Loucy (cell line): ENCODE measurements at regions not wholly inside any gene's neighbourhood (a gene's known extent, or its start where the extent isn't known, plus 50 kb on each side); places are given as distances from the start of the nearest gene placed in this dataset.

ENCODE experiments used
- H2AFZ ChIP-seq: fragments of 200-600 bp; sonication (generic); 2 replicates; pipeline ENCODE4 v1.6.0; 2016; ENCODE audit warnings: antibody characterized with exemption, mild to moderate bottlenecking, low read length, moderate library complexity
- H3F3A ChIP-seq: fragments of 200-600 bp; 2 replicates; pipeline ENCODE4 v1.6.0; 2016; ENCODE audit warnings: antibody characterized with exemption, low read depth, mild to moderate bottlenecking
- H3K27me3 ChIP-seq: fragments of 200-600 bp; sonication (generic); 2 replicates; pipeline ENCODE4 v1.6.1; 2014; ENCODE audit warnings: low read length, mild to moderate bottlenecking; ENCODE audit not compliant: insufficient read depth, poor library complexity, severe bottlenecking
- H3K36me3 ChIP-seq: fragments of 200-600 bp; sonication (generic); 2 replicates; pipeline ENCODE4 v1.6.1; 2016; ENCODE audit warnings: low read length; ENCODE audit not compliant: insufficient read depth
- H3K4me1 ChIP-seq: fragments of 200-600 bp; sonication (generic); 2 replicates; pipeline ENCODE4 v1.5.1; 2014; ENCODE audit warnings: low read length, mild to moderate bottlenecking; ENCODE audit not compliant: insufficient read depth, poor library complexity, severe bottlenecking
- H3K4me2 ChIP-seq: fragments of 200-600 bp; sonication (generic); 2 replicates; pipeline ENCODE4 v1.6.0; 2014; ENCODE audit warnings: antibody characterized with exemption, low read length, low read depth, mild to moderate bottlenecking; ENCODE audit not compliant: poor library complexity, severe bottlenecking
- H3K4me3 ChIP-seq: fragments of 200-600 bp; sonication (generic); 2 replicates; pipeline ENCODE4 v1.5.1; 2014; ENCODE audit warnings: low read length, mild to moderate bottlenecking, mixed read lengths; ENCODE audit not compliant: poor library complexity, severe bottlenecking
- H3K79me2 ChIP-seq: fragments of 200-600 bp; sonication (generic); 2 replicates; pipeline ENCODE4 v1.6.1; 2014; ENCODE audit warnings: low read length; ENCODE audit not compliant: insufficient read depth
- H3K9ac ChIP-seq: fragments of 200-600 bp; sonication (generic); 2 replicates; pipeline ENCODE4 v1.6.0; 2014; ENCODE audit warnings: mild to moderate bottlenecking, low read depth, low read length, moderate library complexity; ENCODE audit not compliant: poor library complexity, severe bottlenecking
- H3K9me2 ChIP-seq: fragments of 200-600 bp; sonication (generic); replicated peaks from 2 replicates; pipeline ENCODE4 v1.6.1; 2016; ENCODE audit warnings: low read depth, low read length, mixed read lengths
- H3K9me3 ChIP-seq: fragments of 200-600 bp; sonication (generic); 2 replicates; pipeline ENCODE4 v1.6.1; 2014; ENCODE audit warnings: mild to moderate bottlenecking, antibody characterized with exemption, low read length, low read depth; ENCODE audit not compliant: insufficient read depth
- H4K20me1 ChIP-seq: fragments of 200-600 bp; sonication (generic); 2 replicates; pipeline ENCODE4 v1.6.0; 2014; ENCODE audit warnings: antibody characterized with exemption, low read length, mild to moderate bottlenecking; ENCODE audit not compliant: insufficient read depth, poor library complexity, severe bottlenecking
- EZH2phosphoT487 ChIP-seq: fragments of 200-600 bp; IDR thresholded peaks from 2 replicates; pipeline ENCODE4 v1.6.1; 2018; ENCODE audit warnings: antibody characterized with exemption, mild to moderate bottlenecking, moderate library complexity, borderline replicate concordance
- TF ChIP-seq, protein P1 (sequence below): fragments of 200-600 bp; sonication (generic); conservative IDR thresholded peaks from 2 replicates; pipeline ENCODE4 v1.5.1; 2014; ENCODE audit warnings: mild to moderate bottlenecking, antibody characterized with exemption, low read length

DNA sequence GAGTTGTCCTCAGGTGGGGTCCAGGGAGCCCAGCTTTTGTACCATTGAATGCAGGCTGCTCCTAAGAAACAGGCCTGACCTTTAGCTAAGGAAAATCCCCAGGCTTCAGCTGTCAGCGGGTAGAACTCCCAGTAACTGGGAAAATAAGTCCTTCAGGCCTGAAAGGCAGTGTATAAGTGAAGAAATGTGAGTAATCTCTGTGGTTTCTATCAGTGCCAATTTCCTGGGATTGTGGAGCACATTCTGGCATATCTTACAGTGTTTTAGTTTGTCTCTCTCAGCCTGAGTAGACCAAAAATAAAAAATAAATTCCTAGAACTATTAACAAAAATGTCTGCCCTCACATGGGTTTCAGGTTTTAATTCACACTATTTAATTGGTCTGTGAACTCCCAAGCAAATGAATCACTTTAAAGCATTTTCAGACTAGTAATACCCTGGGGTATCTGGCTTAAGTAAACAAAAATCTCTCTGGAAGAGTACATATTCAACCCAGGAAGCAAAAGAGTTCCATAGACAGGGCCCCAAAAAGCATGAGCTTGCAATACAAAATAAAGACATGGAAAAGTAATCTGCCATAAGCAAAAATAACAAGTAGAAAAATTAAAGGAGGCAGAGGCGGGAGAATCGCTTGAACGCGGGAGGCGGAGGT, 566.2 kb upstream of the NOX3 start:
- TF ChIP-seq, protein P1, sequence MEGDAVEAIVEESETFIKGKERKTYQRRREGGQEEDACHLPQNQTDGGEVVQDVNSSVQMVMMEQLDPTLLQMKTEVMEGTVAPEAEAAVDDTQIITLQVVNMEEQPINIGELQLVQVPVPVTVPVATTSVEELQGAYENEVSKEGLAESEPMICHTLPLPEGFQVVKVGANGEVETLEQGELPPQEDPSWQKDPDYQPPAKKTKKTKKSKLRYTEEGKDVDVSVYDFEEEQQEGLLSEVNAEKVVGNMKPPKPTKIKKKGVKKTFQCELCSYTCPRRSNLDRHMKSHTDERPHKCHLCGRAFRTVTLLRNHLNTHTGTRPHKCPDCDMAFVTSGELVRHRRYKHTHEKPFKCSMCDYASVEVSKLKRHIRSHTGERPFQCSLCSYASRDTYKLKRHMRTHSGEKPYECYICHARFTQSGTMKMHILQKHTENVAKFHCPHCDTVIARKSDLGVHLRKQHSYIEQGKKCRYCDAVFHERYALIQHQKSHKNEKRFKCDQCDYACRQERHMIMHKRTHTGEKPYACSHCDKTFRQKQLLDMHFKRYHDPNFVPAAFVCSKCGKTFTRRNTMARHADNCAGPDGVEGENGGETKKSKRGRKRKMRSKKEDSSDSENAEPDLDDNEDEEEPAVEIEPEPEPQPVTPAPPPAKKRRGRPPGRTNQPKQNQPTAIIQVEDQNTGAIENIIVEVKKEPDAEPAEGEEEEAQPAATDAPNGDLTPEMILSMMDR, result no peak
- TF ChIP-seq EZH2phosphoT487, result no peak
- H3K27me3 ChIP-seq, result no peaks in the 10 kb centered on the region
- no peaks in the 10 kb centered on the region for H3K9me2 ChIP-seq
- no peak overlapping the region for H3K4me3 ChIP-seq
- no peak overlapping the region for H3K4me2 ChIP-seq
- peaks cover 7% of the 10 kb centered on the region for H3K9me3 ChIP-seq
- H3K79me2 ChIP-seq, result no peaks in the 10 kb centered on the region
- no peak overlapping the region for H2AFZ ChIP-seq
- no peaks in the 10 kb centered on the region for H3K4me1 ChIP-seq
- H4K20me1 ChIP-seq, result no peaks in the 10 kb centered on the region
- H3K36me3 ChIP-seq, result no peaks in the 10 kb centered on the region
- H3F3A ChIP-seq, result no peaks in the 10 kb centered on the region
- no peak overlapping the region for H3K9ac ChIP-seq

DNA sequence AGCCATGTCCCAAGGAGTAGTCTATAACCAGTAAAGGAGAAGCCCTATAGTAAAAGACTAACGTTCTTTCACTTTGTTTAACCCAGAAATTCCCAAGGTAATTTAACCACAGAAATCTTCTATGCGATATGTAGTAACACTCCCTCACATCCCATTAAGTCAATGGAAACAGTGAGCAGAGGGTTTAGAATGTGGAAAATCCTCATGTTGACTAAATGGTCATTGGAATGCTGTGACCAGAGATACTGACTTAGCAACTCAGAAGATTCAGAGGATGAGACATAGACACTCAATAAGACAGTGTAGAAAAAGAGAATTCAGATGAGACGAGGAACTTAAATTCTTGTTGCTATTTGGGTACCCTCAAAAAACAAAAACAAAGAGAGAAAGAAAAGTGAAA, 562.2 kb upstream of the NOX3 start:
- H3K9ac ChIP-seq, result no peak overlapping the region
- no peaks in the 10 kb centered on the region for H3K36me3 ChIP-seq
- no peaks in the 10 kb centered on the region for H3K27me3 ChIP-seq
- H3K79me2 ChIP-seq, result no peaks in the 10 kb centered on the region
- H3K9me3 ChIP-seq, result no peaks in the 10 kb centered on the region
- peaks cover 11% of the 10 kb centered on the region for H3K4me1 ChIP-seq
- H3F3A ChIP-seq, result no peaks in the 10 kb centered on the region
- H3K4me2 ChIP-seq, result no peak overlapping the region
- TF ChIP-seq EZH2phosphoT487, result no peak
- no peak overlapping the region for H2AFZ ChIP-seq
- no peaks in the 10 kb centered on the region for H3K9me2 ChIP-seq
- H4K20me1 ChIP-seq, result no peaks in the 10 kb centered on the region
- H3K4me3 ChIP-seq, result no peak overlapping the region

DNA sequence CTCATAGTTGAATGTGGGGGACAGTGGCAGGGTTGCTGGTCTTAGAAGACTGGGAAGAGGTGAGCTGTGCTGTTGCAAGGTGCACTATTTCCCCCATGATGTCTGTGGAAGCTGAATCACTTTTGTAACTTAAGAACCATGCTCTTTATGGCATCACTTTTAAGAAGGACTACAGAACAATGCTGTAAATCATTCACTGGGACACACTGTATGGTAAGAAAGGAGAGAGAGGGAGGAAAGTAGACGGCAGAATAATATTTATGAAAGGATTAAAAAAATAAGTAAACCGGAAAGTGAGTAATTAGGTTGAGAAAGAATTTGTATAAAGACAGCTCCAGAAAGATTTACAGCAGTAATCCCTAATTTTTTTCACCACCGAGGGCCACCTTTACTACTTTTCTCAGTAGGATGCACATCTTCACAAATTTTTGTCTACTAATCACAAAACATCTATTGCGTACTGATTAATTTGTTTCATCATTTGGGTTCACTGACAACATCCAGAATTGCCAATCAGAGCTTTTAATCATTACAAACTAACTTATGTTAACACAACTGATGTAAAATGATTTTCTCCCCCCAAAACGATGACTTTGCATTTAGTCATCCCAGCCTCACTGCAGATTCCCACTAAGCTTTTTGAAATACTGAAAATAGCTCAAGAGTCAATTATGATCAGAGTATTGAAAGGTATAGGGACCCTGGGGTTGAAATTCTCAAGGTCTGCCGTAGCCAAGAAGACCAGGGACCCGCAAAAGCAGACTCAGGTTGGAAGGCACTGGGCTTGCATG, 560.7 kb upstream of the NOX3 start:
- H3K27me3 ChIP-seq, result no peaks in the 10 kb centered on the region
- H3K79me2 ChIP-seq, result no peaks in the 10 kb centered on the region
- H2AFZ ChIP-seq, result no peak overlapping the region
- no peak for TF ChIP-seq EZH2phosphoT487
- TF ChIP-seq, protein P1, result no peak
- no peak overlapping the region for H3K4me2 ChIP-seq
- peaks cover 14% of the 10 kb centered on the region for H3K4me1 ChIP-seq
- H3K36me3 ChIP-seq, result no peaks in the 10 kb centered on the region
- H3K9me3 ChIP-seq, result no peaks in the 10 kb centered on the region
- no peaks in the 10 kb centered on the region for H3K9me2 ChIP-seq
- no peak overlapping the region for H3K9ac ChIP-seq
- no peaks in the 10 kb centered on the region for H4K20me1 ChIP-seq
- H3F3A ChIP-seq, result no peaks in the 10 kb centered on the region
- H3K4me3 ChIP-seq, result no peak overlapping the region
